Transverse colon (tissue), 4 donors: ENCODE measurements at regions not wholly inside any gene's neighbourhood (a gene's known extent, or its start where the extent isn't known, plus 50 kb on each side); places are given as distances from the start of the nearest gene placed in this dataset.

Experiments
- DNase-seq: peaks from one replicate; pipeline ENCODE4 v3.0.0-alpha.2; 2019
- H3K27ac ChIP-seq, 4 donors: fragments of 200-600 bp; sonication (generic); 2 replicates each; pipeline ENCODE4 v1.5.1; 2016 to 2018; ENCODE audit warnings: inconsistent platforms in 4 of 4
- H3K27me3 ChIP-seq: fragments of 200-600 bp; sonication (generic); 2 replicates; pipeline ENCODE4 v1.5.1; 2017; ENCODE audit warnings: inconsistent platforms
- H3K36me3 ChIP-seq, 4 donors: fragments of 200-600 bp; sonication (generic); 2 replicates each; pipeline ENCODE4 v1.5.1; 2017 to 2019; ENCODE audit warnings: inconsistent platforms in 4 of 4
- H3K4me1 ChIP-seq, 4 donors: fragments of 200-600 bp; sonication (generic); 2 replicates each; pipeline ENCODE4 v1.5.1; 2017 to 2020; ENCODE audit warnings: inconsistent platforms in 4 of 4
- H3K4me3 ChIP-seq, 4 donors: fragments of 200-600 bp; sonication (generic); 1 replicate in 1 of 4; 2 replicates in 3 of 4; pipeline versions ENCODE4 v1.5.1 to v1.6.1; 2017 to 2019; ENCODE audit warnings: inconsistent platforms in 4 of 4
- H3K9me3 ChIP-seq, 2 donors: fragments of 200-600 bp; sonication (generic); 2 replicates each; pipeline ENCODE4 v1.5.1; 2017 to 2019; ENCODE audit warnings: inconsistent platforms in 2 of 2
- EP300 ChIP-seq: sonication (generic); formaldehyde crosslinking; IDR thresholded peaks from one replicate; pipeline ENCODE4 v1.6.1; 2017; ENCODE audit warnings: antibody characterized with exemption, low read depth
- POLR2A ChIP-seq: fragments of 450-650 bp; IDR thresholded peaks from one replicate; pipeline ENCODE4 v1.6.1; 2016; ENCODE audit warnings: antibody characterized with exemption, mild to moderate bottlenecking, moderate library complexity
- POLR2AphosphoS5 ChIP-seq, 3 donors: sonication (generic); formaldehyde crosslinking; IDR thresholded peaks; one replicate each; pipeline ENCODE4 v1.6.1; 2016; ENCODE audit warnings: antibody characterized with exemption in 3 of 3
- WGBS, 2 donors: methylation state at CpG; one replicate each; pipeline ENCODE4 v1.1.5; 2018; ENCODE audit warnings: low coverage in 1 of 2; 5-methylcytosine and 5-hydroxymethylcytosine counted together
- in situ Hi-C, 4 donors: fragments of 200-750 bp; cut with MboI; loops; one replicate each; pipeline versions ENCODE4 v1.15.0 to v1.15.1; 2017; ENCODE audit warnings: low sequenced_read_pairs in 3 of 4, low pct_ligation_motif_present in 1 of 4, low pct_unique_long_range_greater_than_20kb in 1 of 4
- intact Hi-C: fragments of 100-400 bp; cut with DNase I; formaldehyde crosslinking; loops from one replicate; pipeline ENCODE4 v1.15.1; 2023; ENCODE audit warnings: low total_unique reads
- TF ChIP-seq, protein P1 (sequence below), 5 experiments: fragments of 200-600 bp in 3 of 5; fragments of 450-650 bp in 2 of 5; sonication (generic) in 3 of 5; IDR thresholded peaks; 1 replicate in 2 of 5; 2 replicates in 3 of 5; pipeline ENCODE4 v1.5.1; 2016 to 2017; ENCODE audit warnings: antibody characterized with exemption in 5 of 5, inconsistent platforms in 3 of 5, mild to moderate bottlenecking in 2 of 5, moderate library complexity in 1 of 5

DNA sequence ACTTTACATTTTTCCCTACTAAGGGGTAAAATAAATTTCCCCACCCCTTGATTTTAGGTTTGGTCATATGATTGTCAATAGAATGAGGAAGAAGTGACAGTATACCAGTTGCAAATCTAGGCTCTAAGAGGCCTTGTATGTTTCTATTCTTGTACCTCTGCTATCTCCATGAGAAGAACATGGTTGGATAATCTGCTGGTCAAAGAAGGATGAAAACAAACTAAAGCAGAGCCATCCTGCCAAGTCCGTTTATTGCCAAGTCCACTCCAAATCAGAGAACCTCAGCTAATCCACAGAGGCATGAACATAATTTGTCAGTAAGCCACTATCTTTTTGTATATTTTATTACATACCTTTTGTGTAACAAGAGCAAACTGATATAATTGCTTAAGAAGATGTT lies 98.0 kb downstream of the CRPPA start:
- H3K9me3 ChIP-seq: no peaks in the 10 kb centered on the region
- DNase-seq: no peak
- H3K4me1 ChIP-seq: no peaks in the 10 kb centered on the region
- H3K4me3 ChIP-seq: no peak overlapping the region
- intact Hi-C loops: no loop called here
- TF ChIP-seq EP300 (no peak), POLR2A (no peak), POLR2AphosphoS5 (IDR thresholded peaks at IDR 0.05) (no peak)
- TF ChIP-seq, protein P1, sequence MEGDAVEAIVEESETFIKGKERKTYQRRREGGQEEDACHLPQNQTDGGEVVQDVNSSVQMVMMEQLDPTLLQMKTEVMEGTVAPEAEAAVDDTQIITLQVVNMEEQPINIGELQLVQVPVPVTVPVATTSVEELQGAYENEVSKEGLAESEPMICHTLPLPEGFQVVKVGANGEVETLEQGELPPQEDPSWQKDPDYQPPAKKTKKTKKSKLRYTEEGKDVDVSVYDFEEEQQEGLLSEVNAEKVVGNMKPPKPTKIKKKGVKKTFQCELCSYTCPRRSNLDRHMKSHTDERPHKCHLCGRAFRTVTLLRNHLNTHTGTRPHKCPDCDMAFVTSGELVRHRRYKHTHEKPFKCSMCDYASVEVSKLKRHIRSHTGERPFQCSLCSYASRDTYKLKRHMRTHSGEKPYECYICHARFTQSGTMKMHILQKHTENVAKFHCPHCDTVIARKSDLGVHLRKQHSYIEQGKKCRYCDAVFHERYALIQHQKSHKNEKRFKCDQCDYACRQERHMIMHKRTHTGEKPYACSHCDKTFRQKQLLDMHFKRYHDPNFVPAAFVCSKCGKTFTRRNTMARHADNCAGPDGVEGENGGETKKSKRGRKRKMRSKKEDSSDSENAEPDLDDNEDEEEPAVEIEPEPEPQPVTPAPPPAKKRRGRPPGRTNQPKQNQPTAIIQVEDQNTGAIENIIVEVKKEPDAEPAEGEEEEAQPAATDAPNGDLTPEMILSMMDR (IDR thresholded peaks at IDR 0.05): no peak
- H3K27me3 ChIP-seq: no peaks in the 10 kb centered on the region
- H3K36me3 ChIP-seq: no peaks in the 10 kb centered on the region
- in situ Hi-C loops: no loop called here
- WGBS, 2 donors: 78 to 82% methylated on average over 1 of the region's 1 CpG
- no peak overlapping the region for H3K27ac ChIP-seq

DNA sequence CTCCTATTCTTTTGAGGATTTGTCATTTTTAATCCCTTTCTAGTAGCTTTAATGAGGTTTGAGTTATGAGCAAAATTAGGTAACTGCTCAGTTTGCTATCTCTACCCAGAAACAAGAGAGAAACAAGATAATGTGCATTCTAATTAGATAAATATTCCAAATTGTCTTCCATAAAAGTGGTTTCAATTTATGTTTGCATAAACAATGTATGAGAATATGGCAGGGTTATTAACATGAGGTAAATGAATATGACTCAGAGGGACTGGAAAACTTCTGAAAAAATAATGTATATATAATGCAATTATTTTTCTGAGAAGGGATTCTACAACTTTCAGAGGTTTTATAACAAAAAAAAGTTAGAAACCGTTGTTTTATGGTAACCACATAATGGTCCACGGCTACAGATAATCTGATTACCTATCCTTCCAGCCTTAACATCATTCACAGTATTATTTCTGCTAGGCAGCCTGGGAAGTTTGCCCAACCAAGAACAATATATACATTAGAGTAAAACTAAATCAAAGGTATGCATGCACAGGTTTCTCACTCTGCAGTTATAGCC lies 101.2 kb downstream of the CRPPA start:
- Histone ChIP-seq H3K27ac (no peak overlapping the region), H3K9me3 (no peaks in the 10 kb centered on the region), H3K27me3 (no peaks in the 10 kb centered on the region), H3K4me1 (no peaks in the 10 kb centered on the region), H3K4me3 (no peak overlapping the region), H3K36me3 (no peaks in the 10 kb centered on the region)
- intact Hi-C loops: no loop called here
- WGBS, 2 donors: 48 to 51% methylated on average over 2 of the region's 2 CpGs
- in situ Hi-C loops: no loop called here
- TF ChIP-seq, protein P1 (IDR thresholded peaks at IDR 0.05): no peak
- TF ChIP-seq POLR2A (no peak), EP300 (no peak), POLR2AphosphoS5 (IDR thresholded peaks at IDR 0.05) (no peak)
- DNase-seq: no peak

GRCh38 chr7:16318989-16319915 lies 102.1 kb downstream of the CRPPA start:
- intact Hi-C loops (no loop called here), in situ Hi-C loops (no loop called here)
- WGBS, 2 donors: 78 to 84% methylated on average over 4 to 6 of the region's 6 CpGs

GRCh38 chr7:16318463-16318862 lies 102.9 kb downstream of the CRPPA start:
- Histone ChIP-seq H3K27me3 (no peaks in the 10 kb centered on the region), H3K9me3 (no peaks in the 10 kb centered on the region), H3K4me3 (no peak overlapping the region), H3K36me3 (no peaks in the 10 kb centered on the region), H3K4me1 (no peaks in the 10 kb centered on the region), H3K27ac (no peak overlapping the region)
- intact Hi-C loops: no loop called here
- in situ Hi-C loops: no loop called here
- no peak for DNase-seq
- TF ChIP-seq EP300: no peak
- TF ChIP-seq, protein P1 (IDR thresholded peaks at IDR 0.05): no peak
- TF ChIP-seq POLR2A: no peak
- TF ChIP-seq POLR2AphosphoS5 (IDR thresholded peaks at IDR 0.05): no peak

More at GRCh38 chr7:16318989-16319915, 102.1 kb downstream of the CRPPA start:
- no peak for DNase-seq
- Histone ChIP-seq H3K4me1 (no peaks in the 10 kb centered on the region), H3K27me3 (no peaks in the 10 kb centered on the region), H3K36me3 (no peaks in the 10 kb centered on the region), H3K27ac (no peak overlapping the region), H3K9me3 (no peaks in the 10 kb centered on the region), H3K4me3 (no peak overlapping the region)
- no peak for TF ChIP-seq POLR2AphosphoS5 (IDR thresholded peaks at IDR 0.05)
- TF ChIP-seq, protein P1 (IDR thresholded peaks at IDR 0.05): no peak
- no peak for TF ChIP-seq POLR2A
- no peak for TF ChIP-seq EP300
